A673 (cell line): ENCODE measurements at regions not wholly inside any gene's neighbourhood (a gene's known extent, or its start where the extent isn't known, plus 50 kb on each side); places are given as distances from the start of the nearest gene placed in this dataset.

ENCODE experiments used
- CTCF ChIP-seq: fragments of 300-800, 200-600 bp; sonication (generic); conservative IDR thresholded peaks from 2 replicates; pipeline ENCODE4 v1.5.1; 2017; ENCODE audit warnings: low read depth, mild to moderate bottlenecking, antibody characterized with exemption, low read length, moderate library complexity, mixed read lengths
- EZH2 ChIP-seq: fragments of 200-600 bp; sonication (generic); IDR thresholded peaks from 2 replicates; pipeline ENCODE4 v1.6.1; 2017; ENCODE audit warnings: borderline replicate concordance, low read depth, mild to moderate bottlenecking, mixed read lengths, antibody characterized with exemption, low read length; ENCODE audit not compliant: poor library complexity, severe bottlenecking

- TF ChIP-seq CTCF (no peak), EZH2 (no peak)
Observed at GRCh38 chr13:99806671-99807070, 164.9 kb downstream of the ZIC5 start.
